Peyer's patch (tissue), 4 donors: ENCODE measurements at regions not wholly inside any gene's neighbourhood (a gene's known extent, or its start where the extent isn't known, plus 50 kb on each side); places are given as distances from the start of the nearest gene placed in this dataset.

Experiments used
- CTCF ChIP-seq, 6 experiments: fragments of 450-650 bp in 4 of 6; fragments of 200-600 bp in 2 of 6; sonication (generic) in 1 of 6; IDR thresholded peaks; one replicate each; pipeline ENCODE4 v1.5.1; 2017 to 2019; ENCODE audit warnings: antibody characterized with exemption in 6 of 6, mild to moderate bottlenecking in 3 of 6, moderate library complexity in 1 of 6
- POLR2A ChIP-seq, 2 donors: fragments of 450-650 bp; IDR thresholded peaks; one replicate each; pipeline ENCODE4 v1.5.1; 2017; ENCODE audit warnings: antibody characterized with exemption in 2 of 2, mild to moderate bottlenecking in 2 of 2, moderate library complexity in 2 of 2

GRCh38 chr18:30254331-30254730, 788.2 kb downstream of the DSC3 start:
- TF ChIP-seq CTCF (IDR thresholded peaks at IDR 0.05): no peak
- TF ChIP-seq POLR2A (IDR thresholded peaks at IDR 0.05): no peak
